SK-N-SH (cell line): ENCODE measurements at regions not wholly inside any gene's neighbourhood (a gene's known extent, or its start where the extent isn't known, plus 50 kb on each side); places are given as distances from the start of the nearest gene placed in this dataset.

Experiments
- CTCF ChIP-seq: fragments of 200-600 bp; sonication (generic); IDR thresholded peaks from 2 replicates; pipeline ENCODE4 v1.6.1; 2017; ENCODE audit warnings: antibody characterized with exemption, mild to moderate bottlenecking, moderate library complexity
- EZH2phosphoT487 ChIP-seq: fragments of 200-600 bp; sonication (generic); IDR thresholded peaks from 2 replicates; pipeline ENCODE4 v1.6.1; 2017; ENCODE audit warnings: low read depth, mixed run types, mild to moderate bottlenecking, antibody characterized with exemption, moderate library complexity, borderline replicate concordance
- FOXM1 ChIP-seq: IDR thresholded peaks from 2 replicates; pipeline ENCODE4 v1.4.0; 2012; ENCODE audit warnings: low read depth, mild to moderate bottlenecking
- GABPA ChIP-seq: IDR thresholded peaks from 2 replicates; pipeline ENCODE4 v1.4.0; 2012; ENCODE audit warnings: low read depth, mild to moderate bottlenecking
- MAX ChIP-seq: IDR thresholded peaks from 2 replicates; pipeline ENCODE4 v1.4.0; 2012; ENCODE audit warnings: low read depth
- NFIC ChIP-seq: IDR thresholded peaks from 2 replicates; pipeline ENCODE4 v1.4.0; 2012; ENCODE audit warnings: borderline replicate concordance
- PBX3 ChIP-seq: IDR thresholded peaks from 2 replicates; pipeline ENCODE4; 2012
- RAD21 ChIP-seq: IDR thresholded peaks from 2 replicates; pipeline ENCODE4 v1.6.1; 2012; ENCODE audit warnings: mild to moderate bottlenecking, low read length
- REST ChIP-seq: IDR thresholded peaks from 2 replicates; pipeline ENCODE4 v1.6.1; 2012; ENCODE audit warnings: mild to moderate bottlenecking, low read depth, low read length, moderate library complexity
- TAF1 ChIP-seq: IDR thresholded peaks from 2 replicates; pipeline ENCODE4 v1.6.1; 2012; ENCODE audit warnings: low read depth, mild to moderate bottlenecking, low read length, moderate library complexity, borderline replicate concordance

GRCh38 chr13:85586856-85587255, 212.4 kb downstream of the SLITRK6 start:
- TF ChIP-seq CTCF (no peak), PBX3 (no peak), GABPA (no peak), REST (no peak), MAX (no peak), TAF1 (no peak), RAD21 (no peak), EZH2phosphoT487 (no peak), FOXM1 (no peak), NFIC (no peak)
